HepG2 (cell line): ENCODE measurements at regions not wholly inside any gene's neighbourhood (a gene's known extent, or its start where the extent isn't known, plus 50 kb on each side); places are given as distances from the start of the nearest gene placed in this dataset.

ENCODE experiments used
- ATAC-seq: fragments of 200-7000 bp; cut with Tn5 transposase; 3 replicates; pipeline ENCODE4 v1.9.1; 2020; ENCODE audit warnings: mild to moderate bottlenecking, moderate library complexity
- BruUV-seq: library from RNA; stranded (reverse); fragments of 400-500 nt; replicated peaks from 2 replicates; lab custom pipeline; 2021; lab: Mats Ljungman, UMichigan
- CTCF ChIA-PET: fragments of 300-600 bp; formaldehyde crosslinking; extraction: SDS; loops from one replicate; lab custom pipeline; 2021; ENCODE audit warnings: low total read pairs, inconsistent platforms, low intra/inter-chr PET ratio; lab: Yijun Ruan, JAX
- POLR2A ChIA-PET: fragments of 350-600 bp; sonication (Branson Sonifier 250); formaldehyde crosslinking; loops from one replicate; lab custom pipeline; 2020; ENCODE audit warnings: antibody characterized with exemption, inconsistent platforms; lab: Yijun Ruan, JAX
- DNase-seq: peaks from one replicate; pipeline ENCODE4 v3.0.0-alpha.2; 2015; ENCODE audit warnings: low spot score
- FAIRE-seq: peaks from 3 replicates; lab custom pipeline; 2011; peaks lifted over from hg19 to GRCh38; lab: Jason Lieb, UNC
- H2AFZ ChIP-seq: one replicate; pipeline ENCODE4 v1.6.1; 2011; ENCODE audit warnings: low read length, inconsistent platforms
- H3K27ac ChIP-seq: fragments of 300-600 bp; 3 replicates; pipeline ENCODE4 v1.8.0; 2011; ENCODE audit warnings: mixed run types, mild to moderate bottlenecking, mixed read lengths, low read length, inconsistent platforms; ENCODE audit not compliant: insufficient read depth; ENCODE audit errors: extremely low read length
- H3K27me3 ChIP-seq, 2 experiments: fragments of 200-600 bp in 1 of 2; 2 replicates in 1 of 2; 3 replicates in 1 of 2; pipeline versions ENCODE4 v1.6.0 to v1.8.0; 2011; ENCODE audit warnings: low read length in 2 of 2, mild to moderate bottlenecking in 2 of 2, moderate library complexity in 2 of 2, inconsistent platforms in 1 of 2; ENCODE audit not compliant: insufficient read depth in 2 of 2, control insufficient read depth in 1 of 2
- H3K36me3 ChIP-seq, 2 experiments: fragments of 200-600 bp in 1 of 2; replicated peaks in 1 of 2; 2 replicates in 1 of 2; 3 replicates in 1 of 2; pipeline versions ENCODE4 v1.5.1 to v1.8.0; 2011; ENCODE audit warnings: low read length in 2 of 2, inconsistent platforms in 1 of 2; ENCODE audit not compliant: insufficient read depth in 2 of 2, control insufficient read depth in 1 of 2
- H3K4me1 ChIP-seq: 2 replicates; pipeline ENCODE4 v1.5.1; 2012; ENCODE audit warnings: low read length, inconsistent platforms; ENCODE audit not compliant: insufficient read depth
- H3K4me2 ChIP-seq: 2 replicates; pipeline ENCODE4 v1.6.0; 2011; ENCODE audit warnings: low read depth, low read length, inconsistent platforms
- H3K4me3 ChIP-seq, 3 experiments: fragments of 200-600 bp in 1 of 3; sonication (generic), shearing (Covaris generic) in 1 of 3; replicated peaks in 1 of 3; 2 replicates each; pipeline ENCODE4 v1.5.1; 2011 to 2016; ENCODE audit warnings: low read length in 3 of 3, inconsistent platforms in 2 of 3, low read depth in 2 of 3, mild to moderate bottlenecking in 2 of 3, control low read depth in 1 of 3, mixed read lengths in 1 of 3; ENCODE audit not compliant: insufficient read depth in 1 of 3
- H3K79me2 ChIP-seq: one replicate; pipeline ENCODE4 v1.6.1; 2011; ENCODE audit warnings: low read length, inconsistent platforms; ENCODE audit not compliant: insufficient read depth
- H3K9ac ChIP-seq: 2 replicates; pipeline ENCODE4 v1.6.0; 2011; ENCODE audit warnings: mild to moderate bottlenecking, low read depth, low read length, inconsistent platforms; ENCODE audit not compliant: insufficient read depth
- H3K9me3 ChIP-seq: 2 replicates; pipeline ENCODE4 v1.5.1; 2012; ENCODE audit warnings: mild to moderate bottlenecking, low read length
- H4K20me1 ChIP-seq: 2 replicates; pipeline ENCODE4 v1.6.0; 2011; ENCODE audit warnings: inconsistent platforms, mild to moderate bottlenecking, low read length, moderate library complexity; ENCODE audit not compliant: insufficient read depth
- ATF7 ChIP-seq, 2 experiments: fragments of 450-650 bp in 1 of 2; sonication (generic) in 1 of 2; formaldehyde crosslinking in 1 of 2; IDR thresholded peaks; 2 replicates each; pipeline versions ENCODE4 v1.4.0 to v1.6.1; 2016 to 2020; ENCODE audit warnings: antibody characterized with exemption in 1 of 2, mild to moderate bottlenecking in 1 of 2, missing genetic modification reagents in 1 of 2
- DMAP1 ChIP-seq: IDR thresholded peaks from 2 replicates; pipeline ENCODE4 v1.6.1; 2016
- FOXK1 ChIP-seq: sonication (generic); formaldehyde crosslinking; IDR thresholded peaks from 2 replicates; pipeline ENCODE4 v1.4.0; 2020; ENCODE audit warnings: low read depth, missing genetic modification reagents, borderline replicate concordance
- NCOA1 ChIP-seq: sonication (generic); formaldehyde crosslinking; IDR thresholded peaks from 2 replicates; pipeline ENCODE4 v1.9.0; 2021; ENCODE audit warnings: missing genetic modification reagents
- PPARG ChIP-seq: conservative IDR thresholded peaks from 2 replicates; pipeline ENCODE4 v1.6.1; 2016; ENCODE audit warnings: missing biosample characterization, missing genetic modification reagents
- REL ChIP-seq: sonication (generic); formaldehyde crosslinking; conservative IDR thresholded peaks from 2 replicates; pipeline ENCODE4 v1.8.0; 2022; ENCODE audit warnings: mild to moderate bottlenecking, missing genetic modification reagents, moderate library complexity
- SIN3B ChIP-seq: fragments of 150-350 bp; IDR thresholded peaks from 2 replicates; pipeline ENCODE4 v1.6.1; 2014; ENCODE audit warnings: low read length
- SKIL ChIP-seq: sonication (generic); formaldehyde crosslinking; IDR thresholded peaks from 2 replicates; pipeline ENCODE4 v1.8.0; 2022; ENCODE audit warnings: missing genetic modification reagents, mild to moderate bottlenecking, moderate library complexity, borderline replicate concordance
- ZBTB43 ChIP-seq: sonication (generic); formaldehyde crosslinking; conservative IDR thresholded peaks from 2 replicates; pipeline ENCODE4 v1.4.0; 2020; ENCODE audit warnings: missing genetic modification reagents
- ZNF138 ChIP-seq: sonication (generic); formaldehyde crosslinking; IDR thresholded peaks from 2 replicates; pipeline ENCODE4 v1.5.0; 2020; ENCODE audit warnings: mild to moderate bottlenecking, low read depth, missing genetic modification reagents
- ZNF251 ChIP-seq: sonication (generic); formaldehyde crosslinking; IDR thresholded peaks from 2 replicates; pipeline ENCODE4 v1.9.0; 2021; ENCODE audit warnings: mild to moderate bottlenecking, missing genetic modification reagents
- ZNF550 ChIP-seq: sonication (generic); formaldehyde crosslinking; IDR thresholded peaks from 2 replicates; pipeline ENCODE4 v1.4.0; 2020; ENCODE audit warnings: mild to moderate bottlenecking, missing genetic modification reagents, borderline replicate concordance
- ZNF775 ChIP-seq: sonication (generic); formaldehyde crosslinking; IDR thresholded peaks from 2 replicates; pipeline ENCODE4 v1.4.0; 2020; ENCODE audit warnings: missing genetic modification reagents, mild to moderate bottlenecking, moderate library complexity, borderline replicate concordance
- ZNF816 ChIP-seq: sonication (generic); formaldehyde crosslinking; IDR thresholded peaks from 2 replicates; pipeline ENCODE4 v1.8.0; 2022; ENCODE audit warnings: missing genetic modification reagents, mild to moderate bottlenecking, borderline replicate concordance
- WGBS: methylation state at CpG from one replicate; pipeline ENCODE4 v1.1.6; 2017; ENCODE audit warnings: low lambda C conversion rate; 5-methylcytosine and 5-hydroxymethylcytosine counted together
- in situ Hi-C: cut with HindIII; loops from 2 replicates; pipeline ENCODE4 v1.10.0; 2017; ENCODE audit warnings: low pct_unique_long_range_greater_than_20kb; ENCODE audit not compliant: extremely low pct_ligation_motif_present
- intact Hi-C: fragments of 100-400 bp; cut with micrococcal nuclease; formaldehyde crosslinking; loops from one replicate; pipeline ENCODE4 v1.10.0; 2022; ENCODE audit not compliant: unreplicated experiment

- CTCF ChIA-PET = no interaction called here
- Histone ChIP-seq H3K4me2 (no peak overlapping the region), H3K4me1 (peaks cover 10% of the 10 kb centered on the region; the same call in 1 of the 2 replicates), H3K79me2 (no peaks in the 10 kb centered on the region), H3K4me3 (no peak overlapping the region), H3K36me3 (no peaks in the 10 kb centered on the region), H3K27me3 (no peaks in the 10 kb centered on the region), H3K9me3 (no peaks in the 10 kb centered on the region)
- intact Hi-C loops = no loop called here
- no peak for DNase-seq
- BruUV-seq = no TSS peak
- POLR2A ChIA-PET = no interaction called here
- 0% methylated on average over 2 of the region's 2 CpGs for WGBS
- TF ChIP-seq ZNF138 (CRISPR knock-in tag) = no peak
- no peak for TF ChIP-seq ZNF816 (CRISPR knock-in tag)
- TF ChIP-seq, all 625 proteins: peak for 0
- H4K20me1 ChIP-seq = no peaks in the 10 kb centered on the region
- H2AFZ ChIP-seq = no peak overlapping the region
- H3K9ac ChIP-seq = no peak overlapping the region
- ATAC-seq (no peak), FAIRE-seq (no peak)
- in situ Hi-C loops = no loop called here
- no peak overlapping the region for H3K27ac ChIP-seq
Measured at GRCh38 chr16:49130397-49130796, 151.2 kb downstream of the CBLN1 start.

GRCh38 chr16:49129935-49130334 lies 151.7 kb downstream of the CBLN1 start:
- intact Hi-C loops = no loop called here
- WGBS = 6% methylated on average over 1 of the region's 1 CpG
- TF ChIP-seq FOXK1 (CRISPR knock-in tag) (no peak), ZBTB43 (CRISPR knock-in tag) (no peak), ZNF251 (CRISPR knock-in tag) (no peak), DMAP1 (CRISPR knock-in tag) (no peak), ZNF550 (CRISPR knock-in tag) (no peak), REL (no peak), PPARG (no peak), ATF7 (IDR thresholded peaks at IDR 0.05) (no peak), ATF7 (CRISPR knock-in tag; IDR thresholded peaks at IDR 0.05) (no peak), ZNF775 (CRISPR knock-in tag) (no peak), NCOA1 (CRISPR knock-in tag) (no peak), SKIL (CRISPR knock-in tag) (no peak), SIN3B (no peak)

More at GRCh38 chr16:49129935-49130334, 151.7 kb downstream of the CBLN1 start:
- no TSS peak for BruUV-seq
- no peak for ATAC-seq
- POLR2A ChIA-PET = no interaction called here
- H3K4me3 ChIP-seq = no peak overlapping the region
- H3K27ac ChIP-seq = no peak overlapping the region
- no peak overlapping the region for H2AFZ ChIP-seq
- H3K27me3 ChIP-seq = no peaks in the 10 kb centered on the region
- no peaks in the 10 kb centered on the region for H3K9me3 ChIP-seq
- CTCF ChIA-PET = no interaction called here
- FAIRE-seq = no peak
- no peak overlapping the region for H3K9ac ChIP-seq
- H4K20me1 ChIP-seq = no peaks in the 10 kb centered on the region
- in situ Hi-C loops = no loop called here
- no peaks in the 10 kb centered on the region for H3K36me3 ChIP-seq
- no peak for DNase-seq
- peaks cover 10% of the 10 kb centered on the region; the same call in 1 of the 2 replicates for H3K4me1 ChIP-seq
- H3K4me2 ChIP-seq = no peak overlapping the region
- no peaks in the 10 kb centered on the region for H3K79me2 ChIP-seq
